SIG-M5 treated with dmso at 0.1 percent for 504 hours (cell line): ENCODE measurements at regions not wholly inside any gene's neighbourhood (a gene's known extent, or its start where the extent isn't known, plus 50 kb on each side); places are given as distances from the start of the nearest gene placed in this dataset.
"Not testable (repeated sequence)": the region's sequence is repeated elsewhere in the genome, so short reads cannot be mapped to it uniquely, and the experiment has no call there.

Source experiments
- DNase-seq: peaks from one replicate; lab custom pipeline; 2025; ENCODE audit not compliant: unreplicated experiment; lab: John Stamatoyannopoulos, UW

GRCh38 chr6:57984575-57984974 lies 667.1 kb downstream of the PRIM2 start:
- not testable (repeated sequence) for DNase-seq

- not testable (repeated sequence) for DNase-seq
Measured at GRCh38 chr6:57985734-57986133, 668.3 kb downstream of the PRIM2 start.

- DNase-seq, result peak; percentile 1
Measured at GRCh38 chr6:57986584-57986983, 669.2 kb downstream of the PRIM2 start.

- DNase-seq, result not testable (repeated sequence)
Measured at GRCh38 chr6:57989520-57990080, 672.2 kb downstream of the PRIM2 start.

DNA sequence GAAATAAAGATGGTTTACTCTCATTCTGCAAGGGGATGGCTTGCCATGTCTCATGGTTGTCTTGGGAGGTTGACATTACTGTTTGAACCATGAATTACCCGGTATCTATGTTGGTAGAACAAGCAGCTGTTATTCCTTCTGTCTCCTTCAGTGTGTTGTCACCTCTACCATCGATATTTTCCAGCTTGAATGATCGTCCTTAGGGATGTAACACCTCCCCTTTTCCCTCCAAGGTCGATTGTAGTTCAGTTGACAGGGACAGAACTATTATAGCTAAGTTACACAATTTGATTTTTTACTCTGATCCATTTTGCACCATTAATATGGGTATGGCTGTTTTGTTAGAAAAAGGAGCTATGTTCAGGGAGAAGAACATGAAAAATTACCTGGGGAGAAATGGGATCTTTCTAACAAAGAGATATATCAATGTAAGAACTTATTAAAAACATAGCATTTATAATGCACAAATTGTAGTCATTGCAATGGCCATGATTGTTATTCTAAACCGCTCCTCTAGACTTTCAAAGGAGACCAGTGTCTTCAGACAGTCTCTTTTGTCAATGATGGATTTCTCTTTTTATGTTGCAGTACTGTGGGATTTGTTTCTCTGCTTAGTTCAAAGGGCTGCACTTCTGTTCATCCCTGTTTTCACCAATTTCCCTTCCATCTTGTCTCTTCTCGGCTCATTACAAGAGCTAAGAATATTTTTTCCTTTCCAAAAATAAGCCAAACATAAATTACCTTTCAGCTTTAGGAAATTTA lies 681.6 kb downstream of the PRIM2 start:
- not testable (repeated sequence) for DNase-seq

GRCh38 chr6:58000233-58000632 lies 682.8 kb downstream of the PRIM2 start:
- not testable (repeated sequence) for DNase-seq

GRCh38 chr6:58003417-58004167 lies 686.2 kb downstream of the PRIM2 start:
- peak; percentile 13 for DNase-seq

DNA sequence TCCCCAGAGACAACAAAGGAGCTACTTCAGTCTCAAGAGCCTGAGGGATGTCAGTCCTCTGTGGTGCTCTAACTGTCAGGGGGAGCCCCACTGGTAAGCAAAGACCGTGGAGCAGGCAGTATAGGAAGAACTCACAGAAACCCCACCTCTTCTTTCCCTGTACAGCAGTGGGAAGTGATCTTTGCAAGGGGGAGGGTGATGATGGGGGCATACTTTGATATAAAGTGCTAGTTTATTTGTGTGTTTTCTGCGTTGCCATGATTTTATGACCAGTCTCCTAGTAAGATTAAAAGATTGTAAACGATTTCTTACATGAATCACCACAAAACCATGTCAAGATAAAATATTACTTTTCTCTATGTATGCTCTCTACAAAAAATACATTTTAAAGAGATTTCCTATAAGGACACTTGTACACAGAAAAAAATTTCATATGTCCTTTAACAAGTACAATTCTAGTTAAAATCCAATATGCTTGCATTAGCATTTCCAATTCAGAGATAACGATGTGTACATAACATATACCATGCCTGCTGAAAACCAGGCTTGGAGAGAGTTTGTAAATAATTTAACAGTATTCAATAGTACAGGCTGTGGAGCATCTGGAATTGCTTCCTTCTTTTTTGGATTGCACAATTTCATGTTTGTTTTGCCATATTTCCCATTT lies 690.0 kb downstream of the PRIM2 start:
- DNase-seq, result not testable (repeated sequence)

DNA sequence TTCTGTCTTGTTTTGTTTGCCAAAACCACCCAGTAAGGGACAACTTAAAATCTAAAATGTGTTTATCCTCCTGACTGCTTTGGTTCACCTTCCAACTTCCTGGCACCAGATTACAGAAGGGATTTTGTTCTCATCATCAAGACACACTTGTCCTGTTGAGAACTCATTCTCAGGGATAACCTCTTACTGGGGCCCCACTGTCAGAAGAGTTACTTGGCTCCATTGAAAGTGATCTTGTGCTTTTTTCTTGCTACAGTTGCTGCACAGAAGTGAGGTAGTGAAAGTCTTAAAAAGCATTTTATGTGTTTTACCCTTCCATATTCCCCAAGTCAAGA lies 690.5 kb downstream of the PRIM2 start:
- not testable (repeated sequence) for DNase-seq

DNA sequence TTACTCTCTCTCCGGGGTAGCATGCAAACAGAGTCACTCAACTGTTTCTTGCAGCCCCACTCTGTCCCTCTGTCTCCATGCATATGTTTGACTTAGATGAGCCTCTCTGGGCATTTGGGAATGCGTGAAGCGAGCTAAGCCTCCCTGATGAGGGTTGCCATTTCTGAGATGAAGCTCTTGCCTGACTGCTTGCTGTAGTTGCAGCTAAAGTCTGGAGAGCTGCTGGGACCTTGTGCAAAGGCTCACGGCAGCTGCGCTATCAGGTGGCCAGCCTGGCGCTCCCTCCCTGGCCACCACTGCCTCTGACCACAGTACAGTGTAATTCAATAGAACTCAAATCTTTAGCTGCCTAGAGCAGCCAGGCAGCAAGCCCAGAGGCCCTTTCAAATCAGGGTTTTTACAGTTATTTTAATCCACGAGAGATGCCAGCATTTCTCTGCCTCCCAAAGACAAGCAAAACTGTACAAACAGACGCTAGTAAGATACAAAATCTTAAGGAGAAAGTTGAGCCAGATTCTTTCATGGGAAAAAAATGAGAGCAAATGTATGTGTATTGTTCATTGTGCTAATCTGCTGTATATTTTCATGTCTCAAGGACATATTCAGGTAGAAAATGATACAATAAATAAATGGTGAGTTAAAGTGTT lies 694.6 kb downstream of the PRIM2 start:
- not testable (repeated sequence) for DNase-seq

GRCh38 chr6:58016614-58017013 lies 699.2 kb downstream of the PRIM2 start:
- not testable (repeated sequence) for DNase-seq

DNA sequence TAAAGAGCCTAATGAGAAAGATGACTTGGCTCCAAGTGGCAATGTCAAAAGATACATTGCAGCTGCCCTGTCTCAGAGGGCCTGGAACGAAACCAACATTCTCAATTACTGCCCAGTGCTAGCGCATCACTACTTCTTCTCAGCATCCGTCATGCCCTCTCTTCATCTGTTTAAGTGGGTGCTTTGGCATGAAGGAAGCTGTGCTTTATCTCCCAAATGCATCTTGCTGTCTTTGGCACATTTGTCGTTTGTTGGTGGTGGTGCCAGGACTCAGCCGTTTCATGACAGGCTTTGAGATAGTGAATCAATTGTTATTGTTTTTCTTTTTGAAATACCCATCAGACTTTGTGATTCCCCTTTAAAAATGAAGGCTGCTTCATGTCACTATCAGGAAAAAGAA lies 710.8 kb downstream of the PRIM2 start:
- DNase-seq, result not testable (repeated sequence)

GRCh38 chr6:58038213-58038612 lies 720.8 kb downstream of the PRIM2 start:
- not testable (repeated sequence) for DNase-seq

GRCh38 chr6:58046584-58046983 lies 729.2 kb downstream of the PRIM2 start:
- not testable (repeated sequence) for DNase-seq

DNA sequence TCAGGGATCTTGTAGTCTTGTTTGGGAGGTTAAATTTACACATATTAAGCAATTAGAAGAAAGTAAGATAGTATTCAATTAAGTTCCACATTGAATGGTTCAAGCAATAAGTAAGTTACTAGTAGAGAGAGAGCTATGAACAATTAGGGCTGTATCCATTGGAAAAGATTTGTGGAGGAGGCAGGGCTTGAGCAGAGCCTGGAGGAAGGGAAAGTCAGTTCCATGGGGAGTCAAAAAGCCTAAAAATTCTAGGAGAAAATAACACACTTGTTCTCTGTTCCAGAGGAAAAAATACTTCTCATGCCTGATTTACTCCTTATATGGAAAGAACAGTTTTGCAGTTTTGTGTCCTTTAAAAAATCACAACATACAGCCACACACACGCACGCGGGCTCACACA lies 730.0 kb downstream of the PRIM2 start:
- not testable (repeated sequence) for DNase-seq

GRCh38 chr6:58047865-58048264 lies 730.4 kb downstream of the PRIM2 start:
- not testable (repeated sequence) for DNase-seq

- not testable (repeated sequence) for DNase-seq
Measured at GRCh38 chr6:58055465-58056176, 738.2 kb downstream of the PRIM2 start.

DNA sequence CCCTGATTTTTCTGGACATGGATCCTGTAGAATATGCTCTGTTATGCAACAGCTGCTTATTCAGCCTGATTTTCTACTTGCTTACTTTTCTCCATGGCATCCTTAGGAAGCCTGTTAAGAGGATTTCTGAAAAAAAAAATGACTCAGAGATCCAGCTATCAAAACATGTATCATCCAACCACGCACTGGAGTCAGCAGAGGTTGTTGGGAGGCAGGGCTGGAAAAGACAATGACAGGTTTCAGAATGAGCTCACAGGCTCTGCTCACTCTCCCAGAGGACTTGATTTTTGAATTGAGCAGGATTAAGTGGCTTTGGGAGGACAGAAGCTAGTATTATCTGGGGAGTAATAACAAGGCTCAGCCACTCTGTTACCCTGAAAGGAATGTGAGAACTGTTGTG lies 742.3 kb downstream of the PRIM2 start:
- not testable (repeated sequence) for DNase-seq

- DNase-seq, result not testable (repeated sequence)
Measured at GRCh38 chr6:58063542-58063941, 746.1 kb downstream of the PRIM2 start.

DNA sequence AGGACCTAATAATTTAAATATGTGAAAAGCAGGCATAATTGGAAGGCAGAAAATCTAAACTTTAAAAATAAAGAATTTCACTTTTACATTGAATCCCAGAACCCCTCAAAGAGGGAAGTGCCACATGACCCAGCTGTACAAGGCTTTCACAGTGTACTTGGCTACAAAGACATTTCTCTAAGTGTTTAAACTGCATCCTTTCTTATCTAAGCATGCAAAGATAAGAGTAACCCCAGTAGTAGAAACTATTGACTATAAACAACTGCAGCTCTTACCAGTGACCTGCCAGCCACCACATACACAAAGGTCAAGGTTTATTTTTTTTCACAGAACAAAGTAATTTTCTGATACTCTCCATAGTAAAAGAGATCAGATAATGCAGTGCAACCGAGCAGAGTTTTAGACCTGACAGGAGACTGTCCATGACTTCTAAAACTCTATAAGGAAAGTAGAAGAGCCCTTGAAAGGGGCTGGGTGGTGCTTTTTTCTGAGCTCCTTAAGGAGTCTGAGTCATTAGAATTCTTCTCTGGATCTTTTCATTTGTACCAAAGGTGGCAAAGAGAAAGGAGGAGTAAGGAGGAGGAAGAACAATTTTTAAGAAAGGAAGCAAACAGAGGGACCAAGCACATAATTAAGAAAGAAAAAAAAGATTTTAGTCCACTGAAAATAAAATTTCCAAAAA lies 750.6 kb downstream of the PRIM2 start:
- not testable (repeated sequence) for DNase-seq
